ENCODE measurements at regions not wholly inside any gene's neighbourhood (a gene's known extent, or its start where the extent isn't known, plus 50 kb on each side); places are given as distances from the start of the nearest gene placed in this dataset.

DNA sequence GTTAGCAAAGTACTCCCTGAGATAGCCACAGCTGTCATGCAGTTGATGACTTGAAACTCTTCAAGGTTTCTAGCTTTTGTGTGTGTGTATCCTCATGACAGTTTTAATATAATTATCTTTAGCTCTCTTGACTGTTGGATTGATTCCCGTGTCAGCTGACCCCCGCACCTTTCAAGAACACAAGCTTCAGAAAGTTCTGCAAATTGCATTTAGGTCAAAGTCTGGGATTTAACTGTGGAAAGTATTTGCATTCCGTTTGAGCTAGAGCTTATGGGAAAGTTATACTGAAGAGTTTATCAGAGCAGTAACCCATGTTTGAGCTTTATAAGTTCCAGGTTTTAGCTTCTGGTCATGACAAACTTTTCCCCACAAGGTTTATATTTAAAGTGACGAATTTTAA, 380.1 kb upstream of the CHRM3 start:
- TF ChIP-seq, protein P1, sequence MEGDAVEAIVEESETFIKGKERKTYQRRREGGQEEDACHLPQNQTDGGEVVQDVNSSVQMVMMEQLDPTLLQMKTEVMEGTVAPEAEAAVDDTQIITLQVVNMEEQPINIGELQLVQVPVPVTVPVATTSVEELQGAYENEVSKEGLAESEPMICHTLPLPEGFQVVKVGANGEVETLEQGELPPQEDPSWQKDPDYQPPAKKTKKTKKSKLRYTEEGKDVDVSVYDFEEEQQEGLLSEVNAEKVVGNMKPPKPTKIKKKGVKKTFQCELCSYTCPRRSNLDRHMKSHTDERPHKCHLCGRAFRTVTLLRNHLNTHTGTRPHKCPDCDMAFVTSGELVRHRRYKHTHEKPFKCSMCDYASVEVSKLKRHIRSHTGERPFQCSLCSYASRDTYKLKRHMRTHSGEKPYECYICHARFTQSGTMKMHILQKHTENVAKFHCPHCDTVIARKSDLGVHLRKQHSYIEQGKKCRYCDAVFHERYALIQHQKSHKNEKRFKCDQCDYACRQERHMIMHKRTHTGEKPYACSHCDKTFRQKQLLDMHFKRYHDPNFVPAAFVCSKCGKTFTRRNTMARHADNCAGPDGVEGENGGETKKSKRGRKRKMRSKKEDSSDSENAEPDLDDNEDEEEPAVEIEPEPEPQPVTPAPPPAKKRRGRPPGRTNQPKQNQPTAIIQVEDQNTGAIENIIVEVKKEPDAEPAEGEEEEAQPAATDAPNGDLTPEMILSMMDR (IDR thresholded peaks at IDR 0.05; ENCODE audit: insufficient read depth, low read depth, low read length): no peak
- TF ChIP-seq EZH2 (IDR thresholded peaks at IDR 0.05; ENCODE audit: insufficient read depth, low read length): no peak

All from astrocyte (in vitro differentiated cells and primary cell).